ENCODE measurements at regions not wholly inside any gene's neighbourhood (a gene's known extent, or its start where the extent isn't known, plus 50 kb on each side); places are given as distances from the start of the nearest gene placed in this dataset.

- CTCF ChIA-PET: no interaction called here
- POLR2A ChIA-PET: no interaction called here
- TF ChIP-seq CTCF (IDR thresholded peaks at IDR 0.05; ENCODE audit: control extremely low read depth, extremely low read depth, low read depth, missing control alignments): no peak
- no peak for DNase-seq (ENCODE audit: extremely low spot score)
Observed at GRCh38 chr2:122988395-122989221, 1036.5 kb upstream of the CNTNAP5 start.

- CTCF ChIA-PET: interaction anchor here (0.7 kb wide), 1 partner anchor 11 kb away, joined by 3 read pairs; no protein-coding TSS in a partner anchor
- TF ChIP-seq CTCF (IDR thresholded peaks at IDR 0.05; ENCODE audit: control extremely low read depth, extremely low read depth, low read depth, missing control alignments): no peak
- no peak for DNase-seq (ENCODE audit: extremely low spot score)
- POLR2A ChIA-PET: no interaction called here
Observed at GRCh38 chr2:122993592-122993991, 1031.5 kb upstream of the CNTNAP5 start.

- TF ChIP-seq CTCF (IDR thresholded peaks at IDR 0.05; ENCODE audit: control extremely low read depth, extremely low read depth, low read depth, missing control alignments): no peak
- ChIA-PET CTCF (no interaction called here), POLR2A (no interaction called here)
- no peak for DNase-seq (ENCODE audit: extremely low spot score)
Observed at GRCh38 chr2:122999258-122999657, 1025.8 kb upstream of the CNTNAP5 start.

GRCh38 chr2:122999821-123000220 is 1025.3 kb upstream of the CNTNAP5 start:
- POLR2A ChIA-PET: no interaction called here
- CTCF ChIA-PET: no interaction called here
- TF ChIP-seq CTCF (IDR thresholded peaks at IDR 0.05; ENCODE audit: control extremely low read depth, extremely low read depth, low read depth, missing control alignments): no peak
- no peak for DNase-seq (ENCODE audit: extremely low spot score)

GRCh38 chr2:123002660-123003248 is 1022.3 kb upstream of the CNTNAP5 start:
- CTCF ChIA-PET: no interaction called here

GRCh38 chr2:123015186-123015585 is 1009.9 kb upstream of the CNTNAP5 start:
- no peak for DNase-seq (ENCODE audit: extremely low spot score)
- ChIA-PET POLR2A (no interaction called here), CTCF (no interaction called here)
- no peak for TF ChIP-seq CTCF (IDR thresholded peaks at IDR 0.05; ENCODE audit: control extremely low read depth, extremely low read depth, low read depth, missing control alignments)

More at GRCh38 chr2:123002660-123003248, 1022.3 kb upstream of the CNTNAP5 start:
- no peak for DNase-seq (ENCODE audit: extremely low spot score)
- TF ChIP-seq CTCF (IDR thresholded peaks at IDR 0.05; ENCODE audit: control extremely low read depth, extremely low read depth, low read depth, missing control alignments): no peak
- POLR2A ChIA-PET: no interaction called here

Data from GM10248 (cell line).